ENCODE measurements at regions not wholly inside any gene's neighbourhood (a gene's known extent, or its start where the extent isn't known, plus 50 kb on each side); places are given as distances from the start of the nearest gene placed in this dataset.

- no peak overlapping the region for H3K4me2 ChIP-seq
- H3K4me1 ChIP-seq (ENCODE audit: insufficient read depth): no peaks in the 10 kb centered on the region
- H4K20me1 ChIP-seq (replicated peaks; ENCODE audit: insufficient read depth): no peaks in the 10 kb centered on the region
- Mint-ChIP-seq H3K36me3 (ENCODE audit: low read depth) (no peaks in the 10 kb centered on the region), H3K4me3 (no peak overlapping the region), H3K27ac (no peak overlapping the region), H3K4me1 (no peaks in the 10 kb centered on the region), H3K27me3 (ENCODE audit: insufficient read depth, low read depth, poor library complexity) (peaks cover 11% of the 10 kb centered on the region), H3K9me3 (no peaks in the 10 kb centered on the region)
- no peak overlapping the region for H3K4me3 ChIP-seq
- no peaks in the 10 kb centered on the region for H3K79me2 ChIP-seq (replicated peaks; ENCODE audit: insufficient read depth)
- H3K36me3 ChIP-seq (ENCODE audit: insufficient read depth): no peaks in the 10 kb centered on the region
- no peaks in the 10 kb centered on the region for H3F3A ChIP-seq (replicated peaks; ENCODE audit: low read depth)
- no peaks in the 10 kb centered on the region for H3K27me3 ChIP-seq (ENCODE audit: insufficient read depth)
- no peak overlapping the region for H2AFZ ChIP-seq
- H3K27ac ChIP-seq (ENCODE audit: low read depth): no peak overlapping the region
- no peaks in the 10 kb centered on the region for H3K9me2 ChIP-seq (ENCODE audit: insufficient read depth)
- ATAC-seq: no peak
- no peak for DNase-seq (ENCODE audit: low spot score)
- no peak for TF ChIP-seq REST (IDR thresholded peaks at IDR 0.05; ENCODE audit: unreplicated experiment)
- no peak for TF ChIP-seq ETS1 (IDR thresholded peaks at IDR 0.05)
- no peak for TF ChIP-seq STAT1 (IDR thresholded peaks at IDR 0.05; ENCODE audit: unreplicated experiment)
- no peak for TF ChIP-seq EZH2phosphoT487 (IDR thresholded peaks at IDR 0.05; ENCODE audit: unreplicated experiment)
- TF ChIP-seq EZH2 (IDR thresholded peaks at IDR 0.05; ENCODE audit: low read depth, unreplicated experiment): no peak
- no peak for TF ChIP-seq CREB1 (CRISPR knock-in tag; IDR thresholded peaks at IDR 0.05; ENCODE audit: low read depth)
- no peak for TF ChIP-seq ZNF114 (CRISPR knock-in tag; IDR thresholded peaks at IDR 0.05)
- TF ChIP-seq NANOG (IDR thresholded peaks at IDR 0.05; ENCODE audit: borderline replicate concordance): no peak
- no peak for TF ChIP-seq CTCF (conservative IDR thresholded peaks at IDR 0.05; ENCODE audit: low read depth in 2 of 2)
- TF ChIP-seq ZNF331 (CRISPR knock-in tag; IDR thresholded peaks at IDR 0.05; ENCODE audit: low read depth): no peak
- no peak for TF ChIP-seq JUNB (IDR thresholded peaks at IDR 0.05; ENCODE audit: unreplicated experiment)
- no peak for TF ChIP-seq ZNF462 (CRISPR knock-in tag; IDR thresholded peaks at IDR 0.05)
- no peak for TF ChIP-seq POLR2AphosphoS5 (IDR thresholded peaks at IDR 0.05; ENCODE audit: low read depth)
Measured at GRCh38 chr11:45537614-45538013, 127.8 kb downstream of the CHST1 start.

Measured in GM23338 (cell line).